RWPE1 (cell line): ENCODE measurements at regions not wholly inside any gene's neighbourhood (a gene's known extent, or its start where the extent isn't known, plus 50 kb on each side); places are given as distances from the start of the nearest gene placed in this dataset.

Experiments used
- CTCF ChIA-PET: fragments of 350-600 bp; sonication (Branson Sonifier 250); formaldehyde crosslinking; extraction: SDS; loops from one replicate; lab custom pipeline; 2021; lab: Yijun Ruan, JAX
- POLR2A ChIA-PET: fragments of 400-600 bp; formaldehyde crosslinking; extraction: SDS; loops from one replicate; lab custom pipeline; 2020; ENCODE audit warnings: antibody characterized with exemption; ENCODE audit not compliant: low non-redundant PET; lab: Yijun Ruan, JAX
- DNase-seq: peaks from one replicate; pipeline ENCODE4 v3.0.0; 2012; ENCODE audit warnings: low spot score
- H3K27ac ChIP-seq: fragments of 450-650 bp; 2 replicates; pipeline ENCODE4 v1.5.1; 2017
- TF ChIP-seq, protein P1 (sequence below): fragments of 450-650 bp; conservative IDR thresholded peaks from 2 replicates; pipeline ENCODE4 v1.5.1; 2017; ENCODE audit warnings: low read depth, mild to moderate bottlenecking

- H3K27ac ChIP-seq = no peak overlapping the region
- DNase-seq = no peak
- CTCF ChIA-PET = no interaction called here
- TF ChIP-seq, protein P1, sequence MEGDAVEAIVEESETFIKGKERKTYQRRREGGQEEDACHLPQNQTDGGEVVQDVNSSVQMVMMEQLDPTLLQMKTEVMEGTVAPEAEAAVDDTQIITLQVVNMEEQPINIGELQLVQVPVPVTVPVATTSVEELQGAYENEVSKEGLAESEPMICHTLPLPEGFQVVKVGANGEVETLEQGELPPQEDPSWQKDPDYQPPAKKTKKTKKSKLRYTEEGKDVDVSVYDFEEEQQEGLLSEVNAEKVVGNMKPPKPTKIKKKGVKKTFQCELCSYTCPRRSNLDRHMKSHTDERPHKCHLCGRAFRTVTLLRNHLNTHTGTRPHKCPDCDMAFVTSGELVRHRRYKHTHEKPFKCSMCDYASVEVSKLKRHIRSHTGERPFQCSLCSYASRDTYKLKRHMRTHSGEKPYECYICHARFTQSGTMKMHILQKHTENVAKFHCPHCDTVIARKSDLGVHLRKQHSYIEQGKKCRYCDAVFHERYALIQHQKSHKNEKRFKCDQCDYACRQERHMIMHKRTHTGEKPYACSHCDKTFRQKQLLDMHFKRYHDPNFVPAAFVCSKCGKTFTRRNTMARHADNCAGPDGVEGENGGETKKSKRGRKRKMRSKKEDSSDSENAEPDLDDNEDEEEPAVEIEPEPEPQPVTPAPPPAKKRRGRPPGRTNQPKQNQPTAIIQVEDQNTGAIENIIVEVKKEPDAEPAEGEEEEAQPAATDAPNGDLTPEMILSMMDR = no peak
- POLR2A ChIA-PET = interaction anchor here (0.6 kb wide), 1 partner anchor 365 kb away, joined by 3 read pairs; no protein-coding TSS in a partner anchor
Observed at GRCh38 chr4:149933120-149933519, 117.5 kb upstream of the IQCM start.

DNA sequence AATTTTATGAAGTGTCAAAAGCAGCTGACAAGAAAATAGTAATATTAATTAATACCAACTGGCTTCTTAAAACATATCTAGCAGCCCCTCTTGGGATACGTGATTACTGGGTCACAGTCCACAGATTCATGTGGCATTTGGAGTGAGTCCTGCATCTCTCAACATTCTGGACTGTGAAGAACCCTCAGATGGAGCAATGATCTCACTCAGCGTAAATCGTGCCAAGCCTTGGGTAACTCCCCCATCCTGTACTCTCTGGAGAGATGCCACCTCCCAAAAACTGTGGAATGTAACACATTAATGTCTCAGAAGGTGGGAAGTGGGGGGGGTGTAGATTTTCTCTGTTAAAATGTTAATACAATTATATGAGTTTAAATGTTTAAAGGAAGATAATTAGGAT, 118.2 kb upstream of the IQCM start:
- ChIA-PET CTCF (no interaction called here), POLR2A (no interaction called here)
- no peak for DNase-seq
- TF ChIP-seq, protein P1 = no peak
- no peak overlapping the region for H3K27ac ChIP-seq

DNA sequence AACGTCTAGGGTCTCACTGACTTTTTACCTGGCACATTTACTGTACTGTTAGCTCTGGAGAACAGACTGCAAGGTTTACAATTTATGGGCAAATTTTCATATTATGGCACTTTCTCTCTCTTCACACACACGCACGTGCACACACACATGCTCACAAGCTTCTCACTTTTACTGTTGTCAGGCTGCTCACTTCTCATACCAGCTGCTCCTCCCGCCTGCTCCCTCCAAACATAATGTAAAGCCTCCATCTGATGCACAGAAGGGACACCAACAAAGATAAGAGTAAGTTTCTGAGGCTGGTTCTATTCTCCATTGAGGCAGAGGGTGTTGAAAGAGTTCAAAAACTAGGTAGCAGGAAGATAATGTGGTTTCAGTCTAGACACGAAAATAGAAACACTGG, 128.9 kb upstream of the DCLK2 start:
- no peak overlapping the region for H3K27ac ChIP-seq
- POLR2A ChIA-PET = no interaction called here
- TF ChIP-seq, protein P1 = no peak
- no peak for DNase-seq
- CTCF ChIA-PET = interaction anchor here (0.6 to 1.1 kb wide), 3 partner anchors 15 to 1502 kb away, joined by 3 read pairs; no protein-coding TSS in a partner anchor

GRCh38 chr4:149951152-149951900, 126.9 kb upstream of the DCLK2 start:
- TF ChIP-seq, protein P1 = no peak
- POLR2A ChIA-PET = no interaction called here
- H3K27ac ChIP-seq = no peak overlapping the region
- CTCF ChIA-PET = interaction anchor here (0.5 kb wide), 1 partner anchor 13 kb away, joined by 3 read pairs; no protein-coding TSS in a partner anchor
- DNase-seq = no peak

DNA sequence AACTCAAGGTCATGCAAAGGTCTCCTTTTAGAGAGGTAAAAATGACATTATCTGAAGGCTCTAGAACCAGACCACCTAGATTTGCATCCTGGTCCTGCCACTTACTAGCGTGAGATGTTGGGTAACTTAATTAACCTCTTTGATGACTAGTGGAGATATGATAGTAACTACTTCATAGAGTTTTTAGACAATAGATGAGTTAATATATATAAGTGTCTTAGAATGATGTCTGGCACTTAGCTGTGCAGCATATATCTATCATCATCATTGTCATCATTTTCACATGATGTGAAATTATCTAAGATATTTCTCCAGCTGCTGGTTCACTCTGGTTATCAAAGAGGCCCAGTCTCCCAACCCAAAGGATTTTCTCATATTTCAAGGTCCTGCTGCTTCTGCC, 126.1 kb upstream of the DCLK2 start:
- ChIA-PET POLR2A (no interaction called here), CTCF (no interaction called here)
- TF ChIP-seq, protein P1 = no peak
- no peak for DNase-seq
- no peak overlapping the region for H3K27ac ChIP-seq

DNA sequence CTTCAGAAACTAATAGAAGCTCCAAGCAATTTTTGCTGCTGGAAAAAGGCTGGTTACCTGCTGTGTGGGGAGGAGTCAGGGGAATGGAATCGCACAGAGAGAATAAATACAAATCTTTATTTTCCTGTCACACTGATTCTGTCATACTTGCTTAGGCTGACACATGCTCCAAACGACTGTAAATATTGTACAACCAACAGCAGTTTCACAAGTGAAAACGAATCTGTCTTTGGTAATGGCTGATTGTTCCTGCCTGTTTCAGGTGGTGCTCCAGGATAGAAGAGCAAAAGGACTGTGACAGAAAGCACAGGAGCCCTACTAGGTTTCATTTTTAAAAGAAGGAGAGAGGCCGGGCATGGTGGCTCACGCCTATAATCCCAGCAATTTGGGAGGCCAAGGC, 125.5 kb upstream of the DCLK2 start:
- POLR2A ChIA-PET = no interaction called here
- no peak for DNase-seq
- CTCF ChIA-PET = interaction anchor here (0.6 kb wide), 1 partner anchor 1645 kb away, joined by 3 read pairs; no protein-coding TSS in a partner anchor
- no peak overlapping the region for H3K27ac ChIP-seq
- TF ChIP-seq, protein P1 = no peak
